WTC11 (cell line): ENCODE measurements at regions not wholly inside any gene's neighbourhood (a gene's known extent, or its start where the extent isn't known, plus 50 kb on each side); places are given as distances from the start of the nearest gene placed in this dataset.

Experiments
- ZBTB21 ChIP-seq: sonication (generic); formaldehyde crosslinking; IDR thresholded peaks from 2 replicates; pipeline ENCODE4 v1.8.1; 2023; ENCODE audit warnings: mild to moderate bottlenecking, missing genetic modification reagents, borderline replicate concordance
- TF ChIP-seq, protein P1 (sequence below): sonication (generic); formaldehyde crosslinking; conservative IDR thresholded peaks from 2 replicates; pipeline ENCODE4 v1.8.1; 2022; ENCODE audit warnings: mild to moderate bottlenecking, missing genetic modification reagents
- TF ChIP-seq, protein P2 (sequence below): fragments of 200-600 bp; IDR thresholded peaks from 2 replicates; pipeline ENCODE4 v1.8.0; 2022; ENCODE audit warnings: antibody characterized with exemption

GRCh38 chr21:25368531-25368930 is 238.8 kb downstream of the MRPL39 start:
- TF ChIP-seq, protein P1, sequence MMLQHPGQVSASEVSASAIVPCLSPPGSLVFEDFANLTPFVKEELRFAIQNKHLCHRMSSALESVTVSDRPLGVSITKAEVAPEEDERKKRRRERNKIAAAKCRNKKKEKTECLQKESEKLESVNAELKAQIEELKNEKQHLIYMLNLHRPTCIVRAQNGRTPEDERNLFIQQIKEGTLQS (CRISPR knock-in tag): no peak
- no peak for TF ChIP-seq ZBTB21 (CRISPR knock-in tag)
- TF ChIP-seq, protein P2, sequence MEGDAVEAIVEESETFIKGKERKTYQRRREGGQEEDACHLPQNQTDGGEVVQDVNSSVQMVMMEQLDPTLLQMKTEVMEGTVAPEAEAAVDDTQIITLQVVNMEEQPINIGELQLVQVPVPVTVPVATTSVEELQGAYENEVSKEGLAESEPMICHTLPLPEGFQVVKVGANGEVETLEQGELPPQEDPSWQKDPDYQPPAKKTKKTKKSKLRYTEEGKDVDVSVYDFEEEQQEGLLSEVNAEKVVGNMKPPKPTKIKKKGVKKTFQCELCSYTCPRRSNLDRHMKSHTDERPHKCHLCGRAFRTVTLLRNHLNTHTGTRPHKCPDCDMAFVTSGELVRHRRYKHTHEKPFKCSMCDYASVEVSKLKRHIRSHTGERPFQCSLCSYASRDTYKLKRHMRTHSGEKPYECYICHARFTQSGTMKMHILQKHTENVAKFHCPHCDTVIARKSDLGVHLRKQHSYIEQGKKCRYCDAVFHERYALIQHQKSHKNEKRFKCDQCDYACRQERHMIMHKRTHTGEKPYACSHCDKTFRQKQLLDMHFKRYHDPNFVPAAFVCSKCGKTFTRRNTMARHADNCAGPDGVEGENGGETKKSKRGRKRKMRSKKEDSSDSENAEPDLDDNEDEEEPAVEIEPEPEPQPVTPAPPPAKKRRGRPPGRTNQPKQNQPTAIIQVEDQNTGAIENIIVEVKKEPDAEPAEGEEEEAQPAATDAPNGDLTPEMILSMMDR: no peak
